Vagina (tissue), 2 donors: ENCODE measurements at regions not wholly inside any gene's neighbourhood (a gene's known extent, or its start where the extent isn't known, plus 50 kb on each side); places are given as distances from the start of the nearest gene placed in this dataset.

Source experiments
- POLR2A ChIP-seq, 2 donors: fragments of 450-650 bp; IDR thresholded peaks; one replicate each; pipeline ENCODE4 v1.6.1; 2017; ENCODE audit warnings: antibody characterized with exemption in 2 of 2, mild to moderate bottlenecking in 2 of 2, moderate library complexity in 2 of 2
- POLR2AphosphoS5 ChIP-seq, 2 donors: sonication (generic); formaldehyde crosslinking; IDR thresholded peaks; one replicate each; pipeline ENCODE4 v1.9.0; 2017; ENCODE audit warnings: antibody characterized with exemption in 2 of 2, mild to moderate bottlenecking in 2 of 2, low read depth in 1 of 2; ENCODE audit not compliant: insufficient read depth in 1 of 2
- TF ChIP-seq, protein P1 (sequence below), 3 experiments: fragments of 450-650 bp in 2 of 3; fragments of 200-600 bp in 1 of 3; sonication (generic) in 1 of 3; IDR thresholded peaks; one replicate each; pipeline ENCODE4 v1.5.1; 2017 to 2019; ENCODE audit warnings: antibody characterized with exemption in 3 of 3, mild to moderate bottlenecking in 2 of 3, moderate library complexity in 2 of 3

DNA sequence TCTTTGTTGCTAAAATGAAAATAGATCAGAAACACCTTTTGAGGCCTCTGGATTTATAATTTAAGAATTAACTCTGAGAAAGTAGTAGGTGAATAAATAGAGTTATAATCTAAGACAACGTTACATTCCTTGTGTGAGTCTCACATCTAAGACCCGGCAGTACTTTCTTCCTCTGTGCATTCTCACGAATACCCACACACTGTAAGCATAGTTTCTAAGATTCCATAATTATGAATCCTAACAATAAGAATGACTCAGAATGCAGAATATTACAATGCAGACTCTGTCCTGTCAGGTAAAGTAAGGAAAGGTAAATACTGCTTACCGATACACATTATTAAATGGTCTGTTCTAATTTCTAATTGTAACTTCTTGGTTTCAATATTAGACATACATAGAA, 257.7 kb upstream of the CNTN6 start:
- TF ChIP-seq, protein P1, sequence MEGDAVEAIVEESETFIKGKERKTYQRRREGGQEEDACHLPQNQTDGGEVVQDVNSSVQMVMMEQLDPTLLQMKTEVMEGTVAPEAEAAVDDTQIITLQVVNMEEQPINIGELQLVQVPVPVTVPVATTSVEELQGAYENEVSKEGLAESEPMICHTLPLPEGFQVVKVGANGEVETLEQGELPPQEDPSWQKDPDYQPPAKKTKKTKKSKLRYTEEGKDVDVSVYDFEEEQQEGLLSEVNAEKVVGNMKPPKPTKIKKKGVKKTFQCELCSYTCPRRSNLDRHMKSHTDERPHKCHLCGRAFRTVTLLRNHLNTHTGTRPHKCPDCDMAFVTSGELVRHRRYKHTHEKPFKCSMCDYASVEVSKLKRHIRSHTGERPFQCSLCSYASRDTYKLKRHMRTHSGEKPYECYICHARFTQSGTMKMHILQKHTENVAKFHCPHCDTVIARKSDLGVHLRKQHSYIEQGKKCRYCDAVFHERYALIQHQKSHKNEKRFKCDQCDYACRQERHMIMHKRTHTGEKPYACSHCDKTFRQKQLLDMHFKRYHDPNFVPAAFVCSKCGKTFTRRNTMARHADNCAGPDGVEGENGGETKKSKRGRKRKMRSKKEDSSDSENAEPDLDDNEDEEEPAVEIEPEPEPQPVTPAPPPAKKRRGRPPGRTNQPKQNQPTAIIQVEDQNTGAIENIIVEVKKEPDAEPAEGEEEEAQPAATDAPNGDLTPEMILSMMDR (IDR thresholded peaks at IDR 0.05), result no peak
- TF ChIP-seq POLR2A (IDR thresholded peaks at IDR 0.05), result no peak
- no peak for TF ChIP-seq POLR2AphosphoS5 (IDR thresholded peaks at IDR 0.05; ENCODE audit: insufficient read depth in 1 of 2, low read depth in 1 of 2)
